HFF-Myc (cell line): ENCODE measurements at regions not wholly inside any gene's neighbourhood (a gene's known extent, or its start where the extent isn't known, plus 50 kb on each side); places are given as distances from the start of the nearest gene placed in this dataset.
"Not testable (repeated sequence)": the region's sequence is repeated elsewhere in the genome, so short reads cannot be mapped to it uniquely, and the experiment has no call there.

Experiments used
- DNase-seq: peaks from one replicate; pipeline ENCODE4 v3.0.0-alpha.2; 2011; ENCODE audit warnings: low read depth; ENCODE audit errors: extremely low read depth
- H3K4me3 ChIP-seq: replicated peaks from 2 replicates; pipeline ENCODE4 v1.5.1; 2011; ENCODE audit warnings: low read depth, mild to moderate bottlenecking, control low read depth, low read length
- CTCF ChIP-seq: IDR thresholded peaks from 2 replicates; pipeline ENCODE4 v1.5.1; 2012; ENCODE audit warnings: mild to moderate bottlenecking, low read depth, low read length, control low read depth; ENCODE audit errors: missing control alignments

- DNase-seq: no peak
- no peak overlapping the region for H3K4me3 ChIP-seq
- TF ChIP-seq CTCF: no peak
These were observed 283.2 kb downstream of the CYRIA start for GRCh38 chr2:16382451-16382850.

- H3K4me3 ChIP-seq: no peak overlapping the region
- no peak for DNase-seq
- TF ChIP-seq CTCF: no peak
These were observed 284.1 kb downstream of the CYRIA start for GRCh38 chr2:16381511-16381910.

GRCh38 chr2:16379901-16380300 lies 285.7 kb downstream of the CYRIA start:
- not testable (repeated sequence) for DNase-seq, H3K4me3 ChIP-seq

GRCh38 chr2:16379061-16379460 lies 286.6 kb downstream of the CYRIA start:
- DNase-seq: not testable (repeated sequence)

GRCh38 chr2:16378031-16378430 lies 287.6 kb downstream of the CYRIA start:
- DNase-seq: no peak
- H3K4me3 ChIP-seq: no peak overlapping the region
- TF ChIP-seq CTCF: no peak

More at GRCh38 chr2:16379061-16379460, 286.6 kb downstream of the CYRIA start:
- not testable (repeated sequence) for H3K4me3 ChIP-seq

GRCh38 chr2:16375981-16376380 lies 289.7 kb downstream of the CYRIA start:
- no peak overlapping the region for H3K4me3 ChIP-seq
- no peak for DNase-seq
- TF ChIP-seq CTCF: no peak

GRCh38 chr2:16375351-16375750 lies 290.3 kb downstream of the CYRIA start:
- DNase-seq: no peak
- no peak for TF ChIP-seq CTCF
- no peak overlapping the region for H3K4me3 ChIP-seq

- H3K4me3 ChIP-seq: no peak overlapping the region
- TF ChIP-seq CTCF: no peak
- no peak for DNase-seq
These were observed 291.0 kb downstream of the CYRIA start for GRCh38 chr2:16374671-16375070.
